H9 (cell line): ENCODE measurements at regions not wholly inside any gene's neighbourhood (a gene's known extent, or its start where the extent isn't known, plus 50 kb on each side); places are given as distances from the start of the nearest gene placed in this dataset.

ENCODE experiments used
- DNase-seq: peaks from one replicate; pipeline ENCODE4 v3.0.0-alpha.2; 2017
- H2AFZ ChIP-seq: one replicate; pipeline ENCODE4 v1.6.1; 2013; ENCODE audit warnings: mild to moderate bottlenecking, low read length, control low read depth, moderate library complexity
- H2AK5ac ChIP-seq: 2 replicates; pipeline ENCODE4 v1.6.1; 2013; ENCODE audit warnings: low read length, control low read depth, mixed read lengths; ENCODE audit not compliant: insufficient read length
- H2BK120ac ChIP-seq: one replicate; pipeline ENCODE4 v1.6.1; 2013; ENCODE audit warnings: low read depth, mild to moderate bottlenecking, low read length, control low read depth, inconsistent platforms; ENCODE audit not compliant: poor library complexity, severe bottlenecking
- H2BK12ac ChIP-seq: 2 replicates; pipeline ENCODE4 v1.6.1; 2013; ENCODE audit warnings: low read length, control low read depth, mixed read lengths, low read depth; ENCODE audit not compliant: insufficient read length
- H2BK15ac ChIP-seq: 2 replicates; pipeline ENCODE4 v1.6.1; 2013; ENCODE audit warnings: low read depth, low read length, control low read depth
- H2BK20ac ChIP-seq: one replicate; pipeline ENCODE4 v1.6.1; 2013; ENCODE audit warnings: low read depth, mild to moderate bottlenecking, low read length, control low read depth, inconsistent platforms; ENCODE audit not compliant: poor library complexity, severe bottlenecking
- H2BK5ac ChIP-seq: 2 replicates; pipeline ENCODE4 v1.6.1; 2013; ENCODE audit warnings: low read length, control low read depth, mixed read lengths; ENCODE audit not compliant: insufficient read length
- H3K14ac ChIP-seq: 2 replicates; pipeline ENCODE4 v1.6.1; 2013; ENCODE audit warnings: low read length, control low read depth; ENCODE audit not compliant: insufficient read depth
- H3K18ac ChIP-seq: 2 replicates; pipeline ENCODE4 v1.6.1; 2013; ENCODE audit warnings: low read depth, mild to moderate bottlenecking, mixed read lengths, low read length, control low read depth; ENCODE audit not compliant: insufficient read length
- H3K23ac ChIP-seq: 2 replicates; pipeline ENCODE4 v1.6.1; 2013; ENCODE audit warnings: low read length, control low read depth, mixed read lengths, low read depth; ENCODE audit not compliant: insufficient read length
- H3K23me2 ChIP-seq: 2 replicates; pipeline ENCODE4 v1.6.1; 2013; ENCODE audit warnings: low read depth, mild to moderate bottlenecking, mixed read lengths, low read length, control low read depth; ENCODE audit not compliant: insufficient read length, poor library complexity, severe bottlenecking
- H3K27ac ChIP-seq: 2 replicates; pipeline ENCODE4 v1.5.1; 2013; ENCODE audit warnings: low read length, control low read depth, mixed read lengths, low read depth; ENCODE audit not compliant: insufficient read length
- H3K27me3 ChIP-seq: 2 replicates; pipeline ENCODE4 v1.6.1; 2013; ENCODE audit warnings: low read length, control low read depth, inconsistent platforms; ENCODE audit not compliant: insufficient read depth
- H3K4ac ChIP-seq: 2 replicates; pipeline ENCODE4 v1.6.1; 2013; ENCODE audit warnings: low read depth, mild to moderate bottlenecking, control low read depth, inconsistent platforms, low read length, moderate library complexity
- H3K4me1 ChIP-seq: 2 replicates; pipeline ENCODE4 v1.6.1; 2013; ENCODE audit warnings: low read length, control low read depth, inconsistent platforms; ENCODE audit not compliant: insufficient read depth
- H3K4me2 ChIP-seq: 2 replicates; pipeline ENCODE4 v1.6.1; 2013; ENCODE audit warnings: low read length, control low read depth, mixed read lengths; ENCODE audit not compliant: insufficient read length, insufficient read depth
- H3K56ac ChIP-seq: 2 replicates; pipeline ENCODE4 v1.6.1; 2013; ENCODE audit warnings: low read depth, mild to moderate bottlenecking, mixed read lengths, low read length, control low read depth; ENCODE audit not compliant: insufficient read length
- H3K79me1 ChIP-seq: 2 replicates; pipeline ENCODE4 v1.6.1; 2013; ENCODE audit warnings: low read depth, mild to moderate bottlenecking, moderate library complexity, low read length, control low read depth, inconsistent platforms; ENCODE audit not compliant: insufficient read depth, poor library complexity, severe bottlenecking
- H3K79me2 ChIP-seq: 2 replicates; pipeline ENCODE4 v1.6.1; 2013; ENCODE audit warnings: low read length, control low read depth, inconsistent platforms; ENCODE audit not compliant: insufficient read depth
- H3K9ac ChIP-seq: 2 replicates; pipeline ENCODE4 v1.6.1; 2013; ENCODE audit warnings: low read length, control low read depth, mixed read lengths; ENCODE audit not compliant: insufficient read length; ENCODE audit errors: extremely low read depth
- H3K9me3 ChIP-seq: one replicate; pipeline ENCODE4 v1.6.1; 2013; ENCODE audit warnings: low read depth, low read length, inconsistent platforms; ENCODE audit not compliant: control insufficient read depth
- H3T11ph ChIP-seq: one replicate; pipeline ENCODE4 v1.6.1; 2013; ENCODE audit warnings: mild to moderate bottlenecking, low read length, control low read depth, inconsistent platforms
- H4K20me1 ChIP-seq: one replicate; pipeline ENCODE4 v1.6.1; 2013; ENCODE audit not compliant: control insufficient read depth, insufficient read length, insufficient read depth
- H4K5ac ChIP-seq: 2 replicates; pipeline ENCODE4 v1.6.1; 2013; ENCODE audit warnings: low read depth, mild to moderate bottlenecking, mixed read lengths, low read length, control low read depth; ENCODE audit not compliant: insufficient read length
- H4K8ac ChIP-seq: replicated peaks from 2 replicates; pipeline ENCODE4 v1.6.1; 2013; ENCODE audit warnings: low read length, control low read depth, mixed read lengths, low read depth; ENCODE audit not compliant: insufficient read length
- H4K91ac ChIP-seq: 2 replicates; pipeline ENCODE4 v1.6.1; 2013; ENCODE audit warnings: low read depth, mild to moderate bottlenecking, moderate library complexity, mixed read lengths, low read length, control low read depth; ENCODE audit not compliant: insufficient read length
- H3K27ac Mint-ChIP-seq, 3 experiments: 2 replicates in 2 of 3; 3 replicates in 1 of 3; pipeline ENCODE4 v1.8.0; 2020 to 2021; ENCODE audit warnings: mixed read lengths in 3 of 3, mild to moderate bottlenecking in 1 of 3, moderate library complexity in 1 of 3
- H3K27me3 Mint-ChIP-seq: 2 replicates; pipeline ENCODE4 v1.8.0; 2021; ENCODE audit warnings: low read depth, mild to moderate bottlenecking, moderate library complexity, mixed read lengths
- H3K36me3 Mint-ChIP-seq, 3 experiments: 2 replicates in 2 of 3; 3 replicates in 1 of 3; pipeline ENCODE4 v1.8.0; 2020 to 2021; ENCODE audit warnings: low read depth in 3 of 3, mixed read lengths in 3 of 3; ENCODE audit not compliant: insufficient read depth in 1 of 3
- H3K4me1 Mint-ChIP-seq, 2 experiments: 2 replicates each; pipeline ENCODE4 v1.8.0; 2020; ENCODE audit warnings: mixed read lengths in 2 of 2
- H3K4me3 Mint-ChIP-seq, 2 experiments: 2 replicates in 1 of 2; 3 replicates in 1 of 2; pipeline ENCODE4 v1.8.0; 2020 to 2021; ENCODE audit warnings: mild to moderate bottlenecking in 2 of 2, mixed read lengths in 2 of 2, moderate library complexity in 1 of 2
- H3K9me3 Mint-ChIP-seq, 2 experiments: 2 replicates in 1 of 2; 3 replicates in 1 of 2; pipeline ENCODE4 v1.8.0; 2020; ENCODE audit warnings: mild to moderate bottlenecking in 2 of 2, mixed read lengths in 2 of 2, moderate library complexity in 1 of 2
- whole genome bisulfite sequencing: extraction: QIAGEN DNeasy Blood & Tissue Kit; methylation state at CpG from one replicate; pipeline ENCODE4 v1.1.7; 2013; ENCODE audit warnings: missing lambda C conversion rate, low lambda C conversion rate, mixed read lengths; ENCODE audit not compliant: insufficient read length; ENCODE audit errors: extremely low coverage; 5-methylcytosine and 5-hydroxymethylcytosine counted together
- TF ChIP-seq, protein P1 (sequence below): fragments of 200-600 bp; sonication (generic); conservative IDR thresholded peaks from 3 replicates; pipeline ENCODE4 v1.8.0; 2021; ENCODE audit warnings: antibody characterized with exemption, mild to moderate bottlenecking

DNA sequence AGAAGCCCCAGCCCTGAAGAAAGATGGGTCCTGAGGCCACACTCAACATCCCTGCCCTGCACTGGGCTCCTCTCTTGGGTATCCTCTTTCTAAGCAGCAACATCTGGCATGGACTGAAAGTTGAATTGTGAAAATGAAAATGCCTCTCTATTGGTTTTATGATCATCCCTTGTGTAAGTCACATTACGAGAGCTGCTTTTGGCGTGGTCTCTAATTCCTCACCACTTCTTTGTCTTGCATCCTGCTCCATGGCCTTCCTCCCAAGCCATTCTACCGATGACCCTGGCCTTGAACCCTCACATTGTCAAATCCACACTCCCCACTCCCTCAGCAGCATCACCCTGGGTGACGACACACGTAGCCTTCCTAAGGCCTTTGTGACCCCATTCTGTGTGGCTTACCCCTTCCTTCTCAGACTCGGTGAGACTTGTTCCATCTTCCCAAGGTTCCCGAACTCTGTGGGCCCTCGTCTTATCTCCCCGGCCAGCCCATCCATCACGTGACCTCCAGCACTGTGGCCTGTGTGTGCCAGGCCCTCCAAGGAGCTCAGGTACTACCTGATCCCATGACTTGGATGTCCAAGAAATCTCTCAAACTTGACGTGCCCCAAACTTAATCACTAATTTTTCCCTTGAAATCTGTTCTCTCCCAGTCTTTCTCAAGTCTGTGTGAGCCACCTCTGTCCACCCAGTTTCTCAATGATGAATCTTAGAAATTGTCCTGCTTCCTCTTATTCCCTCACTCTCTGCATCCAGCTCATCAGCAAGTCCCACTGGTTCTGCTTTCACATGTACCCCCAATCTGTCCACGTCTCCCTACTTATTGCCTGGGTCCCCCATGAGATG, 194.7 kb upstream of the HS6ST1 start:
- Histone ChIP-seq H3T11ph (no peak overlapping the region), H3K79me2 (no peaks in the 10 kb centered on the region), H2BK15ac (no peak overlapping the region), H4K91ac (no peak overlapping the region), H3K23ac (no peak overlapping the region), H2AK5ac (no peak overlapping the region), H3K56ac (no peak overlapping the region), H3K4ac (no peak overlapping the region), H3K14ac (no peak overlapping the region), H2BK5ac (no peak overlapping the region), H3K4me1 (no peaks in the 10 kb centered on the region; the same call in 1 of the 2 replicates), H3K18ac (no peak overlapping the region), H3K27me3 (no peaks in the 10 kb centered on the region), H4K5ac (no peak overlapping the region), H2BK120ac (no peak overlapping the region), H4K8ac (no peak overlapping the region), H3K23me2 (peaks cover 3% of the 10 kb centered on the region), H2BK12ac (no peak overlapping the region), H2AFZ (no peak overlapping the region), H3K4me2 (no peak overlapping the region), H3K27ac (no peak overlapping the region), H3K9ac (no peak overlapping the region), H3K79me1 (no peaks in the 10 kb centered on the region), H2BK20ac (no peak overlapping the region), H3K9me3 (no peaks in the 10 kb centered on the region), H4K20me1 (no peaks in the 10 kb centered on the region)
- Mint-ChIP-seq H3K27ac (no peak overlapping the region; a peak in 1 of 7 replicates), H3K4me1 (peaks cover 12 to 17% of the 10 kb centered on the region in 2 experiments), H3K27me3 (peaks cover 2% of the 10 kb centered on the region; the same call in 1 of the 2 replicates), H3K4me3 (no peak overlapping the region), H3K36me3 (no peaks in the 10 kb centered on the region), H3K9me3 (no peaks in the 10 kb centered on the region)
- DNase-seq = no peak
- no CpG with 5 or more reads among the region's 12 CpGs for WGBS
- TF ChIP-seq, protein P1, sequence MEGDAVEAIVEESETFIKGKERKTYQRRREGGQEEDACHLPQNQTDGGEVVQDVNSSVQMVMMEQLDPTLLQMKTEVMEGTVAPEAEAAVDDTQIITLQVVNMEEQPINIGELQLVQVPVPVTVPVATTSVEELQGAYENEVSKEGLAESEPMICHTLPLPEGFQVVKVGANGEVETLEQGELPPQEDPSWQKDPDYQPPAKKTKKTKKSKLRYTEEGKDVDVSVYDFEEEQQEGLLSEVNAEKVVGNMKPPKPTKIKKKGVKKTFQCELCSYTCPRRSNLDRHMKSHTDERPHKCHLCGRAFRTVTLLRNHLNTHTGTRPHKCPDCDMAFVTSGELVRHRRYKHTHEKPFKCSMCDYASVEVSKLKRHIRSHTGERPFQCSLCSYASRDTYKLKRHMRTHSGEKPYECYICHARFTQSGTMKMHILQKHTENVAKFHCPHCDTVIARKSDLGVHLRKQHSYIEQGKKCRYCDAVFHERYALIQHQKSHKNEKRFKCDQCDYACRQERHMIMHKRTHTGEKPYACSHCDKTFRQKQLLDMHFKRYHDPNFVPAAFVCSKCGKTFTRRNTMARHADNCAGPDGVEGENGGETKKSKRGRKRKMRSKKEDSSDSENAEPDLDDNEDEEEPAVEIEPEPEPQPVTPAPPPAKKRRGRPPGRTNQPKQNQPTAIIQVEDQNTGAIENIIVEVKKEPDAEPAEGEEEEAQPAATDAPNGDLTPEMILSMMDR = no peak
